Mammary epithelial cell (primary cell): ENCODE measurements at regions not wholly inside any gene's neighbourhood (a gene's known extent, or its start where the extent isn't known, plus 50 kb on each side); places are given as distances from the start of the nearest gene placed in this dataset.

ENCODE experiments used
- CTCF ChIP-seq, 2 donors: IDR thresholded peaks in 1 of 2; conservative IDR thresholded peaks in 1 of 2; 2 replicates each; pipeline ENCODE4 v1.5.1; 2011 to 2012; ENCODE audit warnings: inconsistent platforms in 2 of 2, low read length in 2 of 2, mild to moderate bottlenecking in 2 of 2, control low read depth in 1 of 2, low read depth in 1 of 2; ENCODE audit not compliant: insufficient read depth in 1 of 2; ENCODE audit errors: extremely low read depth in 1 of 2
- EZH2 ChIP-seq: IDR thresholded peaks from 2 replicates; pipeline ENCODE4 v1.6.1; 2012; ENCODE audit warnings: low read length, inconsistent platforms, borderline replicate concordance

- TF ChIP-seq CTCF (conservative IDR thresholded peaks at IDR 0.05 in 1 of 2, IDR thresholded peaks at IDR 0.05 in 1 of 2; ENCODE audit: extremely low read depth in 1 of 2, insufficient read depth in 1 of 2, low read depth in 1 of 2, low read length in 2 of 2) = no peak
- no peak for TF ChIP-seq EZH2
Observed at GRCh38 chr16:62100651-62101050, 64.4 kb upstream of the CDH8 start.
